SK-N-MC (cell line): ENCODE measurements at regions not wholly inside any gene's neighbourhood (a gene's known extent, or its start where the extent isn't known, plus 50 kb on each side); places are given as distances from the start of the nearest gene placed in this dataset.

ENCODE experiments used
- DNase-seq: peaks from one replicate; pipeline ENCODE4 v3.0.0-alpha.2; 2011; ENCODE audit warnings: low read depth, low spot score
- H3K27ac ChIP-seq: fragments of 200-600 bp; sonication (generic); 2 replicates; pipeline ENCODE4 v1.5.1; 2016; ENCODE audit warnings: mixed run types
- H3K36me3 ChIP-seq: fragments of 200-600 bp; sonication (generic); 2 replicates; pipeline ENCODE4 v1.6.1; 2017; ENCODE audit warnings: antibody characterized with exemption, low read length, mixed read lengths; ENCODE audit not compliant: insufficient read depth
- H3K4me3 ChIP-seq: fragments of 200-600 bp; sonication (generic); 2 replicates; pipeline ENCODE4 v1.5.1; 2016
- H3K9ac ChIP-seq: fragments of 200-600 bp; sonication (generic); 2 replicates; pipeline ENCODE4 v1.8.0; 2017; ENCODE audit warnings: mixed run types, mixed read lengths; ENCODE audit not compliant: insufficient read length
- H3K9me3 ChIP-seq: fragments of 200-600 bp; sonication (generic); 2 replicates; pipeline ENCODE4 v1.6.1; 2017; ENCODE audit warnings: low read depth, mild to moderate bottlenecking, antibody characterized with exemption, low read length, moderate library complexity, mixed read lengths
- EZH2 ChIP-seq: fragments of 200-600 bp; sonication (generic); IDR thresholded peaks from one replicate; pipeline ENCODE4 v1.6.1; 2017; ENCODE audit warnings: antibody characterized with exemption
- FOXP2 ChIP-seq: optimal IDR thresholded peaks from 2 replicates; pipeline ENCODE3; 2011; ENCODE audit warnings: mild to moderate bottlenecking, moderate library complexity; ENCODE audit not compliant: insufficient read depth; ENCODE audit errors: extremely low read length, control extremely low read depth
- POLR2AphosphoS5 ChIP-seq: IDR thresholded peaks from 2 replicates; pipeline ENCODE4 v1.6.1; 2012; ENCODE audit warnings: mild to moderate bottlenecking, low read depth, low read length, borderline replicate concordance

DNA sequence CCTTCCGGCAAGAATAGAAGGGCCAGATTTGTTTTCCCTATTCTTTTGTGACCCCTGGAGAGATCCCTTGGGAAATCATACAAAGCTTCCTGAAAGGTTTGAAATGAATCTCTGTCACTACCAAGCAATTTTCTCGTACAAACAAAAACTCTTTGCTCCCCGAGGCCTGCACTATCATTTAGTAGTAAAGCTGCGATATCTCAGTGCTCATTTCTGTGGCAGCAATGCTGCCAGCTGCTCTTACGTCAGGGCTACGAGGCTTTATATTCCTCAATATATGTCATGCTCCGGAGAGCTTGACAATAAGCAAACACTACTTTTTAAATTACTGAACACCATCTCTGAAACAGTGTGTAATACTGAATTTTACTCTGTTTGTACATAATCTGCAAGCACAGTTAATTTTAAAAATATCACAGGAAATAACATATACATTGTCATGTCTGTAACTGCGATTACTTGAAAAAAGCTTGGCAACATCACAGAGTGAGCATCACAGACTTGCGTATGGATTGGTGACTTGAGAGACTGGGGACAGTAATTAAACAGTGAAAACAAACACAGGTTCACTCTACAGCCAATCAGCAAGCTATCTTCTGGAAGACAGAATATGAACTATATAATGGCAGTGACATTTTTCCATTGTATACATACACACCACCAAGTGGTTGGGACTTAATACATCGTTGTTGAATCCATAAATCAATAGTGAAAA, 403.3 kb upstream of the NETO1 start:
- H3K27ac ChIP-seq = no peak overlapping the region
- DNase-seq = no peak
- TF ChIP-seq POLR2AphosphoS5 (no peak), FOXP2 (no peak), EZH2 (no peak)
- no peaks in the 10 kb centered on the region for H3K9me3 ChIP-seq
- no peak overlapping the region for H3K9ac ChIP-seq
- H3K4me3 ChIP-seq = no peak overlapping the region
- H3K36me3 ChIP-seq = no peaks in the 10 kb centered on the region

GRCh38 chr18:73264562-73264921, 396.8 kb upstream of the NETO1 start:
- Histone ChIP-seq H3K27ac (no peak overlapping the region), H3K9ac (no peak overlapping the region), H3K36me3 (no peaks in the 10 kb centered on the region), H3K4me3 (no peak overlapping the region), H3K9me3 (no peaks in the 10 kb centered on the region)
- no peak for DNase-seq
- TF ChIP-seq EZH2 (no peak), POLR2AphosphoS5 (no peak), FOXP2 (no peak)

- no peak for DNase-seq
- Histone ChIP-seq H3K9me3 (no peaks in the 10 kb centered on the region), H3K9ac (no peak overlapping the region), H3K4me3 (no peak overlapping the region), H3K27ac (no peak overlapping the region), H3K36me3 (no peaks in the 10 kb centered on the region)
- TF ChIP-seq EZH2 (no peak), FOXP2 (no peak), POLR2AphosphoS5 (no peak)
Observed at GRCh38 chr18:73261923-73262322, 394.1 kb upstream of the NETO1 start.

GRCh38 chr18:73261243-73261642, 393.5 kb upstream of the NETO1 start:
- H3K9ac ChIP-seq = no peak overlapping the region
- no peak overlapping the region for H3K27ac ChIP-seq
- H3K9me3 ChIP-seq = no peaks in the 10 kb centered on the region
- no peak for TF ChIP-seq EZH2
- no peak for TF ChIP-seq FOXP2
- TF ChIP-seq POLR2AphosphoS5 = no peak
- no peak for DNase-seq
- no peak overlapping the region for H3K4me3 ChIP-seq
- no peaks in the 10 kb centered on the region for H3K36me3 ChIP-seq

- Histone ChIP-seq H3K9ac (no peak overlapping the region), H3K9me3 (no peaks in the 10 kb centered on the region), H3K27ac (peak overlapping the region; percentile 85), H3K4me3 (peak overlapping the region; percentile 30; the same call in 1 of the 2 replicates), H3K36me3 (no peaks in the 10 kb centered on the region)
- TF ChIP-seq POLR2AphosphoS5 = no peak
- no peak for TF ChIP-seq EZH2
- no peak for TF ChIP-seq FOXP2
- no peak for DNase-seq
Observed at GRCh38 chr18:73258375-73259087, 390.7 kb upstream of the NETO1 start.

DNA sequence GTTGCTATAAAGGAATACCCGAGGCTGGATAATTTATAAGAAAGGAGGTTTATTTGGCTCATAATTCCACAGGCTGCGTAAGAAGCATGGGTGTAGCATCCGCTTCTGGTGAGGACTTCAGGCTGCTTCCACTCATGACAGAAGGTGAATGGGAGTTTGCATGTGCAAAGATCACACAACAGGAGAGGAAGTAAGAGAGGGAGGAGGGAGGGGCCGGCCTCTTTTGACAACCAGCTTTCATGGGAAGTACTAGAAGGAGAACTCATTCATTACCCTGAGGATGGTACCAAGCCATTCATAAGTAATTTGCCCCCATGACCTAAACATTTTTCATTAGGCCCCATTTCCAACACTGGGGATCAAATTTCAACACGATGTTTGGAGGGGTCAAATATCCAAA, 386.8 kb upstream of the NETO1 start:
- H3K4me3 ChIP-seq = no peak overlapping the region
- H3K9ac ChIP-seq = no peak overlapping the region
- no peaks in the 10 kb centered on the region for H3K9me3 ChIP-seq
- DNase-seq = no peak
- TF ChIP-seq FOXP2 = no peak
- TF ChIP-seq EZH2 = no peak
- TF ChIP-seq POLR2AphosphoS5 = no peak
- no peaks in the 10 kb centered on the region for H3K36me3 ChIP-seq
- no peak overlapping the region for H3K27ac ChIP-seq

- no peak for TF ChIP-seq EZH2
- TF ChIP-seq POLR2AphosphoS5 = no peak
- no peak for TF ChIP-seq FOXP2
- no peaks in the 10 kb centered on the region for H3K9me3 ChIP-seq
- no peak overlapping the region for H3K4me3 ChIP-seq
- H3K27ac ChIP-seq = no peak overlapping the region
- no peaks in the 10 kb centered on the region for H3K36me3 ChIP-seq
- no peak overlapping the region for H3K9ac ChIP-seq
- DNase-seq = no peak
Observed at GRCh38 chr18:73249030-73249429, 381.2 kb upstream of the NETO1 start.

- Histone ChIP-seq H3K27ac (no peak overlapping the region), H3K4me3 (no peak overlapping the region), H3K9me3 (no peaks in the 10 kb centered on the region), H3K36me3 (no peaks in the 10 kb centered on the region), H3K9ac (no peak overlapping the region)
- DNase-seq = no peak
- TF ChIP-seq FOXP2 (no peak), POLR2AphosphoS5 (no peak), EZH2 (no peak)
Observed at GRCh38 chr18:73246763-73247162, 379.0 kb upstream of the NETO1 start.
